ENCODE measurements at regions not wholly inside any gene's neighbourhood (a gene's known extent, or its start where the extent isn't known, plus 50 kb on each side); places are given as distances from the start of the nearest gene placed in this dataset.

- DNase-seq (ENCODE audit: low spot score): no peak
These were observed 215.8 kb downstream of the SPTSSA start for GRCh38 chr14:34246206-34246605.

- DNase-seq (ENCODE audit: low spot score): no peak
These were observed 218.6 kb downstream of the SPTSSA start for GRCh38 chr14:34243401-34243800.

GRCh38 chr14:34243001-34243400 lies 219.0 kb downstream of the SPTSSA start:
- DNase-seq (ENCODE audit: low spot score): no peak

- no peak for DNase-seq (ENCODE audit: low spot score)
These were observed 220.8 kb downstream of the SPTSSA start for GRCh38 chr14:34241185-34241711.

GRCh38 chr14:34238610-34239009 lies 223.4 kb downstream of the SPTSSA start:
- DNase-seq (ENCODE audit: low spot score): no peak

GRCh38 chr14:34237677-34238076 lies 224.4 kb downstream of the SPTSSA start:
- DNase-seq (ENCODE audit: low spot score): no peak

- no peak for DNase-seq (ENCODE audit: low spot score)
These were observed 225.0 kb downstream of the SPTSSA start for GRCh38 chr14:34237081-34237480.

- peak; percentile 33 for DNase-seq (ENCODE audit: low spot score)
These were observed 226.3 kb downstream of the SPTSSA start for GRCh38 chr14:34235643-34236300.

- DNase-seq (ENCODE audit: low spot score): no peak
These were observed 227.8 kb downstream of the SPTSSA start for GRCh38 chr14:34234258-34234657.

GRCh38 chr14:34233619-34234018 lies 228.4 kb downstream of the SPTSSA start:
- DNase-seq (ENCODE audit: low spot score): no peak

- no peak for DNase-seq (ENCODE audit: low spot score)
These were observed 229.2 kb downstream of the SPTSSA start for GRCh38 chr14:34232790-34233189.

- DNase-seq (ENCODE audit: low spot score): no peak
These were observed 230.4 kb downstream of the SPTSSA start for GRCh38 chr14:34231626-34232025.

GRCh38 chr14:34229140-34229539 lies 232.9 kb downstream of the SPTSSA start:
- DNase-seq (ENCODE audit: low spot score): no peak

GRCh38 chr14:34228650-34228976 lies 233.4 kb downstream of the SPTSSA start:
- DNase-seq (ENCODE audit: low spot score): no peak

GRCh38 chr14:34227834-34228649 lies 234.0 kb downstream of the SPTSSA start:
- DNase-seq (ENCODE audit: low spot score): peak; percentile 80

- no peak for DNase-seq (ENCODE audit: low spot score)
These were observed 237.8 kb downstream of the SPTSSA start for GRCh38 chr14:34224221-34224620.

- no peak for DNase-seq (ENCODE audit: low spot score)
These were observed 238.5 kb downstream of the SPTSSA start for GRCh38 chr14:34223373-34224148.

GRCh38 chr14:34222867-34223266 lies 239.2 kb downstream of the SPTSSA start:
- DNase-seq (ENCODE audit: low spot score): no peak

GRCh38 chr14:34222122-34222521 lies 239.9 kb downstream of the SPTSSA start:
- DNase-seq (ENCODE audit: low spot score): no peak

- DNase-seq (ENCODE audit: low spot score): no peak
These were observed 241.1 kb downstream of the SPTSSA start for GRCh38 chr14:34220921-34221320.

GRCh38 chr14:34220378-34220706 lies 241.7 kb downstream of the SPTSSA start:
- no peak for DNase-seq (ENCODE audit: low spot score)

- DNase-seq (ENCODE audit: low spot score): no peak
These were observed 242.2 kb downstream of the SPTSSA start for GRCh38 chr14:34219661-34220377.

All from umbilical cord (tissue), 1 donor.